ENCODE measurements at regions not wholly inside any gene's neighbourhood (a gene's known extent, or its start where the extent isn't known, plus 50 kb on each side); places are given as distances from the start of the nearest gene placed in this dataset.
"Not testable (repeated sequence)": the region's sequence is repeated elsewhere in the genome, so short reads cannot be mapped to it uniquely, and the experiment has no call there.

DNA sequence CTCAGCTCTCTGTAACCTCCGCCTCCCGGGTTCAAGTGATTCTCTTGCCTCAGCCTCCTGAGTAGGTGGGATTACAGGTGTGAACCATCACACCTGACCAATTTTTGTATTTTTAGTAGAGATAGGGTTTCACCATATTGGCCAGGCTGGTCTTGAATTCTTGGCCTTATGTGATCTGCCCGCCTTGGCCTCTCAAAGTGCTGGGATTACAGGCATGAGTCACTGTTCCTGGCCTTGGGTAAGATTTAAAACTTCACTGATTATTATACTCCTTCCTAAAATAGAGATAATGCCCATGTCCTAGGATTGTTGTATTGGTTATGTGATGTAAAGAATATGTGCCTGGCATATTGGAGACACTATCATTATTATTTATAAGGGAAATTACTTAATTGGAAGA is 495.2 kb downstream of the PCNX1 start:
- H2AK5ac ChIP-seq (ENCODE audit: low read depth, low read length); H3K4me2 ChIP-seq (ENCODE audit: low read depth, low read length); intact Hi-C loops (cut with micrococcal nuclease); in situ Hi-C loops (cut with MboI; ENCODE audit: low sequenced_read_pairs); POLR2A ChIA-PET (ENCODE audit: unreplicated experiment); H3K27me3 ChIP-seq (ENCODE audit: control insufficient read depth, insufficient read depth, low read length); H2AK9ac ChIP-seq (replicated peaks; ENCODE audit: low read depth, low read length, poor library complexity); H2AFZ ChIP-seq (replicated peaks; ENCODE audit: low read length, poor library complexity); H3K18ac ChIP-seq (ENCODE audit: low read depth, low read length); H3K23ac ChIP-seq (ENCODE audit: low read depth, low read length); H2BK5ac ChIP-seq (ENCODE audit: low read depth, low read length, poor library complexity, severe bottlenecking); H3K27ac ChIP-seq (ENCODE audit: insufficient read depth, low read length); H3K14ac ChIP-seq (replicated peaks; ENCODE audit: low read depth, low read length); H3K9me1 ChIP-seq (ENCODE audit: insufficient read depth, low read length); H4K8ac ChIP-seq (ENCODE audit: low read depth in 2 of 2, low read length in 2 of 2); H3K4ac ChIP-seq (ENCODE audit: low read depth, low read length); H3K4me3 ChIP-seq (ENCODE audit: insufficient read depth, low read depth, low read length); BruUV-seq (replicated peaks); H3K36me3 ChIP-seq (ENCODE audit: control insufficient read depth, insufficient read depth, low read length); H2BK20ac ChIP-seq (ENCODE audit: low read depth, low read length); CTCF ChIA-PET; H3K9me3 ChIP-seq (ENCODE audit: control insufficient read depth, insufficient read depth, low read length); H3K56ac ChIP-seq (ENCODE audit: extremely low read depth, insufficient read depth, low read length); H4K91ac ChIP-seq (ENCODE audit: insufficient read depth, low read depth, low read length); dilution Hi-C loops (cut with HindIII; ENCODE audit: low sequenced_read_pairs, unreplicated experiment); H3K9ac ChIP-seq (ENCODE audit: low read depth, low read length); H2BK120ac ChIP-seq (ENCODE audit: low read depth, low read length); H2BK15ac ChIP-seq (ENCODE audit: low read depth, low read length); H4K5ac ChIP-seq (ENCODE audit: low read depth, low read length); H3K4me1 ChIP-seq (ENCODE audit: control insufficient read depth, insufficient read depth, low read length); H4K20me1 ChIP-seq (ENCODE audit: insufficient read depth, low read length): not testable (repeated sequence)
- H3K79me1 ChIP-seq (ENCODE audit: low read depth in 1 of 2, low read length in 2 of 2): peaks cover 21 to 68% of the 10 kb centered on the region in 2 experiments
- 0 out of 2 replicates have a peak, but pooled peaks have one; percentile 18 for TF ChIP-seq FOS (IDR thresholded peaks at IDR 0.05; ENCODE audit: low read depth, low read length)
- ATAC-seq (ENCODE audit: low read depth): peak; percentile 53
- peak; percentile 35 for DNase-seq
- no CpG with 5 or more reads among the region's 3 CpGs for WGBS, 2 experiments (ENCODE audit: extremely low coverage in 2 of 2, insufficient read length in 1 of 2)
